OCI-LY3 (cell line): ENCODE measurements at regions not wholly inside any gene's neighbourhood (a gene's known extent, or its start where the extent isn't known, plus 50 kb on each side); places are given as distances from the start of the nearest gene placed in this dataset.
"Not testable (repeated sequence)": the region's sequence is repeated elsewhere in the genome, so short reads cannot be mapped to it uniquely, and the experiment has no call there.

Experiments
- CTCF ChIP-seq: fragments of 200-600, 300-600 bp; sonication (generic); IDR thresholded peaks from 2 replicates; pipeline ENCODE4 v1.5.1; 2014; ENCODE audit warnings: antibody characterized with exemption, low read length, low read depth
- EZH2phosphoT487 ChIP-seq: fragments of 200-600 bp; shearing (Covaris generic); IDR thresholded peaks from 2 replicates; pipeline ENCODE4 v1.6.1; 2018; ENCODE audit warnings: antibody characterized with exemption, mixed run types, low read depth

GRCh38 chr12:47463918-47464317, 241.9 kb downstream of the RPAP3 start:
- not testable (repeated sequence) for TF ChIP-seq CTCF, EZH2phosphoT487
